GM23338 (cell line): ENCODE measurements at regions not wholly inside any gene's neighbourhood (a gene's known extent, or its start where the extent isn't known, plus 50 kb on each side); places are given as distances from the start of the nearest gene placed in this dataset.

Experiments
- CREB1 ChIP-seq: fragments of 250-450 bp; sonication (Bioruptor Pico); IDR thresholded peaks from 2 replicates; pipeline ENCODE4 v1.5.0; 2020; ENCODE audit warnings: low read depth, mild to moderate bottlenecking, moderate library complexity
- CTCF ChIP-seq, 2 experiments: fragments of 200-600 bp in 1 of 2; sonication (generic) in 1 of 2; conservative IDR thresholded peaks; 2 replicates each; pipeline versions ENCODE4 v1.5.1 to v1.6.1; 2016 to 2017; ENCODE audit warnings: antibody characterized with exemption in 2 of 2, low read depth in 2 of 2, mild to moderate bottlenecking in 2 of 2, moderate library complexity in 1 of 2
- ETS1 ChIP-seq: IDR thresholded peaks from 2 replicates; pipeline ENCODE4 v1.6.1; 2016; ENCODE audit warnings: antibody characterized with exemption
- EZH2 ChIP-seq: fragments of 200-600 bp; sonication (generic); IDR thresholded peaks from one replicate; pipeline ENCODE4 v1.8.0; 2017; ENCODE audit warnings: antibody characterized with exemption, mild to moderate bottlenecking, low read depth; ENCODE audit not compliant: unreplicated experiment
- EZH2phosphoT487 ChIP-seq: fragments of 200-600 bp; sonication (generic); IDR thresholded peaks from one replicate; pipeline ENCODE4 v1.8.1; 2018; ENCODE audit warnings: antibody characterized with exemption; ENCODE audit not compliant: unreplicated experiment
- JUNB ChIP-seq: IDR thresholded peaks from one replicate; pipeline ENCODE4 v1.6.1; 2016; ENCODE audit warnings: antibody characterized with exemption; ENCODE audit not compliant: unreplicated experiment
- POLR2AphosphoS5 ChIP-seq: IDR thresholded peaks from 2 replicates; pipeline ENCODE4 v1.6.1; 2016; ENCODE audit warnings: antibody characterized with exemption, low read depth
- REST ChIP-seq: IDR thresholded peaks from one replicate; pipeline ENCODE4 v1.6.1; 2018; ENCODE audit warnings: antibody characterized with exemption; ENCODE audit not compliant: unreplicated experiment
- STAT1 ChIP-seq: IDR thresholded peaks from one replicate; pipeline ENCODE4 v1.6.1; 2016; ENCODE audit warnings: antibody characterized with exemption; ENCODE audit not compliant: unreplicated experiment

- TF ChIP-seq CTCF (conservative IDR thresholded peaks at IDR 0.05; ENCODE audit: low read depth in 2 of 2) (no peak), EZH2 (no peak), EZH2phosphoT487 (no peak), REST (no peak), JUNB (no peak), CREB1 (CRISPR knock-in tag) (no peak), POLR2AphosphoS5 (no peak), ETS1 (no peak), STAT1 (no peak)
These were observed 493.4 kb upstream of the ZMIZ1 start for GRCh38 chr10:78575400-78575799.
